CD4-positive, alpha-beta T cell treated with Interleukin-12 subunit alpha and Interleukin-12 subunit beta, for 1 hour (primary cell): ENCODE measurements at regions not wholly inside any gene's neighbourhood (a gene's known extent, or its start where the extent isn't known, plus 50 kb on each side); places are given as distances from the start of the nearest gene placed in this dataset.
"Not testable (repeated sequence)": the region's sequence is repeated elsewhere in the genome, so short reads cannot be mapped to it uniquely, and the experiment has no call there.

Experiments
- DNase-seq: peaks from one replicate; pipeline ENCODE4 v3.0.0-alpha.2; 2020

- DNase-seq, result no peak
Observed at GRCh38 chr5:92371171-92371888, 988.2 kb upstream of the ARRDC3 start.

- DNase-seq, result no peak
Observed at GRCh38 chr5:92370032-92370431, 986.9 kb upstream of the ARRDC3 start.

- DNase-seq, result no peak
Observed at GRCh38 chr5:92369587-92369986, 986.5 kb upstream of the ARRDC3 start.

- DNase-seq, result no peak
Observed at GRCh38 chr5:92364986-92365550, 982.0 kb upstream of the ARRDC3 start.

GRCh38 chr5:92353107-92354030 lies 970.3 kb upstream of the ARRDC3 start:
- DNase-seq, result no peak

- no peak for DNase-seq
Observed at GRCh38 chr5:92337772-92338234, 954.7 kb upstream of the ARRDC3 start.

GRCh38 chr5:92332039-92332438 lies 948.9 kb upstream of the ARRDC3 start:
- DNase-seq, result no peak

GRCh38 chr5:92330365-92330764 lies 947.2 kb upstream of the ARRDC3 start:
- no peak for DNase-seq

GRCh38 chr5:92329759-92330158 lies 946.6 kb upstream of the ARRDC3 start:
- no peak for DNase-seq

- DNase-seq, result no peak
Observed at GRCh38 chr5:92328584-92329259, 945.6 kb upstream of the ARRDC3 start.

- no peak for DNase-seq
Observed at GRCh38 chr5:92320446-92320845, 937.3 kb upstream of the ARRDC3 start.

- DNase-seq, result no peak
Observed at GRCh38 chr5:92313385-92313784, 930.3 kb upstream of the ARRDC3 start.

GRCh38 chr5:92309336-92309991 lies 926.3 kb upstream of the ARRDC3 start:
- DNase-seq, result no peak

GRCh38 chr5:92308679-92309078 lies 925.6 kb upstream of the ARRDC3 start:
- DNase-seq, result no peak

GRCh38 chr5:92302356-92302755 lies 919.2 kb upstream of the ARRDC3 start:
- DNase-seq, result not testable (repeated sequence)

- DNase-seq, result no peak
Observed at GRCh38 chr5:92283521-92283920, 900.4 kb upstream of the ARRDC3 start.

- not testable (repeated sequence) for DNase-seq
Observed at GRCh38 chr5:92271750-92272149, 888.6 kb upstream of the ARRDC3 start.

GRCh38 chr5:92268343-92268742 lies 885.2 kb upstream of the ARRDC3 start:
- DNase-seq, result no peak

GRCh38 chr5:92267830-92268229 lies 884.7 kb upstream of the ARRDC3 start:
- no peak for DNase-seq

GRCh38 chr5:92265804-92266203 lies 882.7 kb upstream of the ARRDC3 start:
- DNase-seq, result no peak

- DNase-seq, result not testable (repeated sequence)
Observed at GRCh38 chr5:92255605-92256004, 872.5 kb upstream of the ARRDC3 start.

- DNase-seq, result no peak
Observed at GRCh38 chr5:92248518-92248917, 865.4 kb upstream of the ARRDC3 start.
